ENCODE measurements at regions not wholly inside any gene's neighbourhood (a gene's known extent, or its start where the extent isn't known, plus 50 kb on each side); places are given as distances from the start of the nearest gene placed in this dataset.
A peak's percentile ranks its signal among the peaks of the same experiment; 100 is the strongest.

DNA sequence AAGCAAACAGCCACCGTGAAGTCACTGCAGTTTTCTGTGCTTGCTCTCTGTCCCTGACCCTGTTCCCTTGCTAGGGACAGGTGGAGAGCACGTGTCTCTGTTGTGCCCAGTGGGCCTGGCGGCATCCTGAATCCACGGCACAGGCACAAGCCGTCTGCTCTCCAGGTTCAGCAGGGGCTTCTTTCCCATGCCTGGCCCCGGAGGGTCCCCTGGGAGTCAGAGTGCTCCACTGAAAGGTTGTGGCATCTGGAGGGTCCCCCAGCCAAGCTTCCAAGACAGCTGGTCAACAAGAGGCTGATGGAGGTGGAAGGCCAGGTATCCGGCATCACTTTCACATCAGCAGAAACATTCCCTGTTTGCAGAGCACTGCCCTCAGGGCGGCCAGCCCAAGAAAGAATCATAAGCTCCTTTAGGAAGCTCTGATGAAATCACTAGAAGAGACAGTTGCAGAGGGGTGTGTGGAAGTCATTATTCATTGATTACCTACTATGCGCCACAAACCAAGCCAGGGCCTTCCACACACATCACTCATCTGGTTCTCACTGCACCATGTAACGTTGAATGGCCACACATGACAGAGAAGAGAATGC lies 346.4 kb upstream of the B3GAT1 start:
- intact Hi-C loops (cut with DNase I) = no loop called here
- peak in 1 of 10 donors; percentile 48 for DNase-seq

DNA sequence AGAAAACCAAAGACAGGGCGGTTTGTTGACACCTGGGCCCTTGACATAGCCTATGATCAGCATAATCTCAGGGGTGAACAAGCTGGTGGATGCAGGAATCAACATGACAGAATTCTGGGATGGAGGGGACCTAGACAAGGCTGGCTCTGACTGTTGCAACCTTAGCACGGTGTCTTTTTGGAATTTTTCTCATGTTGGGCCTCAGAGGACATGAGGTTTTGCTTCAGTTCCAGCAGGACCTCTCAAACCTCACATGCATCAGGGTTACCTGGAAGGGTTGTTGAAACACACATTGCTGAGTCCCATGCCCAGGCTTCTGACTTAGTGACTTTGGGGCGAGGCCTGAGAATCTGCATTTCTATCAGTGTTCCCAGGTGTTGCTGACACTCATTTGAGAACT lies 345.6 kb upstream of the B3GAT1 start:
- peak in 1 of 10 donors; percentile 5 for DNase-seq
- intact Hi-C loops (cut with DNase I) = no loop called here

DNA sequence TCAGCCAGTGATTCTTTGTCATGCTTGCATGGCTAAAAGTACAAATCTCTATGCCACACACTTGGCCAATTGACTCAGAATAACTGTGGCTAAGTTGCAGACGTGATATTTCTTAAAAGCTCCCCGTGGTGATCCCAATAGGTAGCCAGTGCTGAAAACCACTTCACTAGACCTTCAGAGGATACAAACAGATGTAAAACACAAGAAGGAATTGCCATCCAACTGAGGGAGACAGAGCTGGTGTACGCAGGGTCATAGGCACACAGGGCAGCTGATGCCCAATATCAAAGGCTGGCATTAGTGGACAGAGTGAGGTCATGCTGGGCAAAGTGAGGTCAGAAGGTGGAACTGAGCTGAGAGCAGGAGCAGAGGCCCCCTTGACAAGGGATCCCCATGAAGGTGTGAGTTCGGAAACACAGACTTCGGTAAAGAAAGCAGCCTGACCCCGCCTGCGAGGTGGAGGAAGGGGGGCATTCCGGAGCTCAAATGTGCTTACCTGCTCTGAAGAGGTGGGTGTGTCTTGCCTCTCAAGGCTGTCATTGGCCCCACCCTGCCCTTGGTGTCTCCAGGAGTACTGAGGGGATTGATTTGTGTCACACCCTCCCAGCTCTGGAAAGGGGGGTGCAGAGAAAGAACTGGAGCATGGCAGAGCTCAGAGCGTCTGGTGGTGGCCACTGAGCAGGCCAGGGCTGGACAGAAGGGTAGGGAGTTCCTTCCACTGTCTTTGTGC lies 344.9 kb upstream of the B3GAT1 start:
- intact Hi-C loops (cut with DNase I) = no loop called here

DNA sequence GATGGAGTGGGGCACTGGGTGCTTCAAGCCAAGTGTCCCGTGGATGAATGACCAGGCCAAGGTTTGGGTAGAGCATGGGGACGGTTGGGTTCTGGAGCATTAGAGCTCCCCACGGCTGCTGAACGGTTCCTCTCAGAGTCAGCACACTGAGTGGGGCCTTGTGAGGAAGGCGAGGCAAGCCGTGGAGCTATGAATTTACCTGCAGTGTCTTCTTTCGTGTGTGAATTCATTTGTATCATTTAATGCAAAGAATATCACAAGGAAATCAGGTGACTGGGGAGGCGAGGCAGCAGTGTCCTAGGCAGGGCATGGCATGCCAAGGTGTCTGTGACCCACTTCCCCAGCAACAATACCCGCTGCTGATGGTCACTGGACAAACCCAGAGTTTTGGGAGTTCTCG lies 343.5 kb upstream of the B3GAT1 start:
- intact Hi-C loops (cut with DNase I) = no loop called here
- DNase-seq = no peak

More for the DNA sequence above, 344.9 kb upstream of the B3GAT1 start:
- DNase-seq = no peak

DNA sequence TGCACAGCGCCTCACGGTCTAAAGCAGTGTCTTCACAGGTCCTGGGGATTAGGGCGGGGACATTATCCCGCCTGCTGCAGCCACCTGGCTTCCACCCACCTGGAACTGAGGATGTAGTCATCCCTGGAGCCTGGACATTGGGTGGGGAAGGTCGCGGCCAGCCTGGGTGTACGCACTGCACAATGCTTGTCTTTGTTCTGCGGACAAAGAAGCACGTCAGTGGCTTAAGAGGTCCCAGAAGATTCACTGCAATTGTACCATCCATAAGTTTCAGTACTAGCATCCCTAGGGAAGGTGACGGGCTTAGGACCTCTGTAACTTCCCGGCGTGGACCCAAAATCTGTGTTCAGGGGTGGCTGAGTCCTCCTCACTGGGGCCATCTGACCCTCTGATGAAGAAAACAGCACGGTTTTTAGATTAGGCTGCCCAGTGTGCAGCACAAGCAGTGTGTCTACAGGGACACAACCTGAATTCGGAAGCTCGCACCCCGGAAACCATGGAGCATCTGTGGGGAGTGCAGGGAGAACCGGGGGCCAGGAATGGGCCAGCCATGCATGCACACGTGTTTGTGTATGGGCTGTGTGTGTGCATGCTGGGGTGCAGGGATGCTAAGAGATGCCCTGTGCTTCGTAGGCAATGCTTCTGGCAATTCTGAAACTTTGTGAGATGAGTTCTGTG lies 342.6 kb upstream of the B3GAT1 start:
- intact Hi-C loops (cut with DNase I) = no loop called here
- no peak for DNase-seq

DNA sequence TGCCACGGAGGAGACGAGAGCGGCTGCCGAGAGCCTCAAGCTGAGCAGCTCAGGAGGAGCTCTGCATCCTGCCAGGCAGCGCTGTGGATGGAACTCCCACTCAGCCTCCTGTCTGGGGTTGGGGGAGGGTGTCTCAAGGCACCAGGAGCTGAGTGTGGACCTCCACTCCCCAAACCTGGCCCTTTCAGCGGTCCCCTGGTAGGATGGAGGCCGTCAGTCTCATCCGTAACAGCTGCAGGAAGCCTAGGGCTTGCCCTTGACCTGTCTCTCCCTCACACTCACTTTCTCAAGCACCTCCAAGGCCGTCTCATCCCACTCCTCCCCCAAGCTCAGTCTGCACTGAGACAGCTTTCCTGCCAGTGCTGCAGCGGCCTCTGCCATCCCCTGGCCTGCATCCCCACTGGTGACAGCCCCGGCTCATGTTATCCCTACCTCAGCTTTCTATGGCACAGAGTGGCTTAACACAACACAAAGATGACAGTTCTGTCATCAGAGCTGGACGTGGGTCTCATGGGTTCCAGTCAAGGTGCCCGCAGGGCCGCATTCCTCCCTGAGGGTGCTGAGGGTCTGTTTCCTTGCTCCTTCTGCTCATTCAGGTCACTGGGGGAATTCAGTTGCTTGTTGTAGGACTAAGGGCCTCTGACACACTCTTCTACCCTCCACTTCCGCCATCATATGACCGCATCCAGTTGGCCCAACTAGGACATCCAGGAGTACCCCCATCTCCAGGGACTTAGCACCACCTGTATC lies 341.9 kb upstream of the B3GAT1 start:
- DNase-seq = peak in 5 of 10 donors; percentile 33 to 90 (median 84)
- intact Hi-C loops (cut with DNase I) = no loop called here

DNA sequence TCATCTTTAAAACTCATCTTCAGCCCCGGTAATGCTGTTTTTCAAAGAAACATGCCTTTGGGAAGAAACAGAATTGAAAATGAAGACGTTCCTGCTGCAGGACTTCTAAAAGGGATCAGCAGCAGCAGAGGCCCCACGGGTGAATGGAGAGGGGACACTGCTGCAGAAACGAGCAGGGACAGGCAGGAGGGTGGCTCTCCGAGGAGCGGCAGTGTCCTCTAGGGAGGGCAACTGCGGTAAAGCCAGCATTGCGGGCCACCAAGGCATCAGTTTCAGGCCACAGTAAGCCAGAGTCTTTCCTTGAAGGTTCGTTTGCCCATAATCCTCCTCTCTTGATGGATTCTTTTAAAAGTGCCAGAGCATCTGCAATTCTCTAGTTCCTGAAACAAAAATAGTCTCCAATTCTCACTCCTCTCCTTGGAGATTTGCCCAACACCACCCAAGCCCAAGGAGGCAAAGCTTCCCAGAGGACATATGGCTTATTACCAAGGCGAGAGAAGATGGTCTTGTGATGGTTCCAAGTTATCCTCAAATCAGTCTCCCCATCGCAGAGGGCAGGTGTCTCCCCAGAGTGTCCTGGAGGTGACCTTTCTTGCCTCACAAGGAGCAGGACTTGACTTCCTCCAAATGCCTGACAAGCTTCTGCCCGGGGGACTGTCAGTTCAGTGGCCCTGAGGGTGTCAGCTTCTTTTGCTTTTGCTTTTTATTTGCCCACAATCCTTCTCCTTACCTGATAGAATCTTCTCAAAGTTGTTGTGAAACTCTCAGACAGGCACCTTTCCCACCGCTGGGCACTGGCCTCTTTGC lies 341.1 kb upstream of the B3GAT1 start:
- intact Hi-C loops (cut with DNase I) = no loop called here
- DNase-seq = peak in 1 of 10 donors; percentile 8

DNA sequence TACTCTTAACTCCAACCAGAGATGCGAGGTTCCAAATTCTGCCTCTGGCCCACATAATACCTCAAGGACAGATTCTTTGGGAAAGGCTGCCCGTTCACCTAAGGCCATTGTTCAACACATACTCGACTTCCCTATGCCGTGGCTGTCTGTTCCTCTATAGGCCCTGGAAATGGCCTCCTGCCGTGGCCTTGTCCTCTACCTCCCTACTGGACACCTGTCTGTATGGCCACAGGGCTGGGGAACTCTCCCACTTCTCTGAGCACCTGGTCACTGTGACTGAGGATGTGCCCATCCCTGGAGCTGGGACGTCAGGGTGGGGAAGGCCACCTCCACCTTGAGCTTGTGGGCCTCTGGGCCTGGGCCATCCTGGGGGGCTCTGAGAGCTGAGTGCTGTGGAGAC lies 340.5 kb upstream of the B3GAT1 start:
- no peak for DNase-seq
- intact Hi-C loops (cut with DNase I) = no loop called here

DNA sequence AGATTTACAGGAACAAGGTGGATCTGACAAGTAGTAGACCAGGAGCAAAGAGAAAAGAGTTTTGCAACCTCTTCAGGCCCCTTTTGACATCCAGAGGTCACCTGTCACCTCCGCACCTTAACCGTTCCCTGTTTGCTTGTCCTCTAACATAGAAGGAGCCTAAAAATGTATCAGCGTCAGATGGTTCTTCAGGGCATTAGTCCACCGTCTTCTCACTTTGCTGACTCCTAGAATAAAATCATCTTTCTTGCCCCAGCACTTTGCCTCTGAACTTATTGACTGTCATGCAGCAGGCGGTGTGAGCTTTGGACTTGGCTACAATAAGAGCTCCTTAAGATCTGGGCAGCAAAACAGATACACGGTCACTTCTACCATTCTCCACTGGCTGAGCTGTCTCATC lies 339.7 kb upstream of the B3GAT1 start:
- DNase-seq = no peak

DNA sequence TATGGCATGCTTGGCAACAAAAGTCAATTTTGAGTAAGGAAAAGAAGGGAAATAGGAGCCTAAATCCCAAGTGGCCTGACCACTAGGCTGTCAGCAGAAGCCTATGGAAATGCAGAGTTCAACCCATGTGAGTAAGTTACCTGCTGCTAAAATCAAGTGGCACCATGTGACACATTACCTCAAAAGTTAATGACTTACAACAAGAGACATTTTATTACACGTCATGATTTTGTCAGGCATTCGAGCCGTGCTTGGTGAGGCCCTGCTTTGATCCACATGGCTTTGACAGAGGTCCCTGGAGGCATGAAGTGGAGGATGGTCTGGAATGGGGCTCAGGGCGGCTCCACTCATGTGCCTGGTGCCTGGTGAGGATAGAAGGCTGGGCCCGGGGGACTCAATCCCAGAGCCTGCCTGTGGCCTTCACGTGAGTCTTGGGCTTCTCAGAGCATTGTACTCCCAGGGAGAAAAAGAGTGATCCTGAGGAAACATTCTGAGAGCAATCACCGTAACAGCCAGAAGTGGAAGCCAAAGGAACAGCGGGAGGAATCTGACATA lies 339.1 kb upstream of the B3GAT1 start:
- intact Hi-C loops (cut with DNase I) = no loop called here
- peak in 1 of 10 donors; percentile 14 for DNase-seq

More for the DNA sequence above, 339.7 kb upstream of the B3GAT1 start:
- intact Hi-C loops (cut with DNase I) = no loop called here

DNA sequence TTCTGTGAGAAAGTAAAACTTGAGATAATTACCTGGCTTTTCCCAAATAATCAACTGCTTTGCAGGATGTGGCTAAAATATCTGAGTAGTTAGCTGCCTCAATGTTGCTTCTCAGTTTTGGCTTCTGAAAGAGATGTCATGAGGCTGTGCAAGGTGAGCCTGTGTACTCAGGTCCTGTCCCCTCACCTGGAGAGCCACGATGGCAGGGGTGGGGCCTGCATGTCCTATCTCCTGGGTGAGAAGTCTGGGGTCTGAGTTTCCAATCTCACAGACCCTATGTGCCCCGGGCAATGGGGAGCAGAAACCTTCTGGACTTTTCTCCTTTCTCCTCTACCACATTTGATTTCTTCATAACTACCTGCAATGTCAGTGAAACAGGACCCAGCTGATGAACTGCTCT lies 338.6 kb upstream of the B3GAT1 start:
- DNase-seq = peak in 1 of 10 donors; percentile 32
- intact Hi-C loops (cut with DNase I) = no loop called here

DNA sequence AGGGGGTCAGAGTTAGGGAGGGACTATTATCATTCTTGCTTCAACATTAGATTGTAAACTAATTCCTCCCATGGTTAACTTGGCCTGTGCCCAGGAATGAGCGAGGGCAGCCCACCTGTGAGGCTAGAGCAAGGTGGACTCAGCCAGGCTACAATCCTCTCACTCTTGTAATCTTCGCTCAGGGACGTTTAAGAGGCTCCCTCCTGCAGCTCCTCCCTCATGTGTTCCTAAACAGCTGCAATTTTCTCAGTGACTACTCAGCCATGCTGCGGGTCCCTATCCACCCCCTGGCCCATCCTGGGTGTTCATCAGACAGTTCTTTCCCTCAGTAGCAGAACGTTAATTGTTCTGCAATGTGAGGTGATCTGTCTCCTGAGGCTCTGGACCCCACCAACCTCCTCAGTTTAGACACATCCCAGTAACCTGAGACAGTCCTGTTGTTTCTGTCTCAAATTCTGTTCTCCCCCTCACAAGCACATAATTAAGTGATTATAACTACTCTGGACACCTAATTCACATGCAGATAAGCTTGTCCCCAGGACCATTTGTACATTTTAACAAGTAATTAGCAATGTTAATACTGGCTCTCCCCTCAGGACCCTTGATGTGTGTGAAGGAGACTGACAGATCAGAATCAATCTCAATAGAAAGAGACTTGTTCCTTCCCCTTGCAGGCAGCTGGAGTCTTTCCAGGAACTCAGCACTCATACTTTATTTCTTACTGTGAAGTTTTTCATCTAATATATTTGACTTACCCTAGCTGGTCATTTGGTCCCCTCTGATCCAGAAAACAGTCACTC lies 337.2 kb upstream of the B3GAT1 start:
- intact Hi-C loops (cut with DNase I) = no loop called here
- DNase-seq = peak in 1 of 10 donors; percentile 7

DNA sequence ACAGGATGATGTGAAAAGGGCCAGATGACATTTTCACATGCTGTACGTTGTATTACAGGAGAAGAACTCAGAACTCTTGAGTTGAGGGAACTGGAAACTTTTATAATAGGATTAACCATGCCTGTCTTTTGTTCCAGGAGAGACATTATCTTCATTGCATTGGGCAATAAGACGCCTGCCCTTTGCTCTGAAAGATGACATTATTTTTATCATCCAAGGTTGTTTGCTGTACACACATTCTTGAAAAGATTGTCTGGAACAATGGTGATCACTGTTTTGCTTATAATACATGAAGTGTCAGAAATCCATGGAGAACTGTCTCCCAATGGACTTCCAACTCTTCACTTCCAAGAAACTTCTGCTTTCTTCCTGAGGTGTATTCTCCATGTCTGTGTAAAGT lies 334.6 kb upstream of the B3GAT1 start:
- no peak for DNase-seq
- intact Hi-C loops (cut with DNase I) = no loop called here

DNA sequence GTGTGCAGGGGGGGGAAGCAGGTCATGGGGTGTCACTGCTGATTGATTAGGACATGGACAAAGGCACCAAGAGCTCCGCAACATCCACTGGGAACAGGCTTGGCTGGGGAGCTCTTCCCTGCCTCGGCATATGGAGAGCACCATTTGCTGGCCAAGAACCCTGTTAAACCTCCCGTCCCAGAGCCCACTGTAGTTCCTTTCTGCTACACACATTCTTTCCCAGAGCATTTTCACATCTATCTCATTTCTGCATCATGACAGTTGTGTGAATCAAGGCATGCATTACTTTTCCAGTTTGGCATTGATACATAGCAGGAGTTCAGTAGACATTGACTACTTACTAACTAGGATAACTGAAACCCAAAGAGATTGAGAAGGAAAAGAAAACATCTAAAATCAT lies 333.4 kb upstream of the B3GAT1 start:
- no peak for DNase-seq
- intact Hi-C loops (cut with DNase I) = no loop called here

DNA sequence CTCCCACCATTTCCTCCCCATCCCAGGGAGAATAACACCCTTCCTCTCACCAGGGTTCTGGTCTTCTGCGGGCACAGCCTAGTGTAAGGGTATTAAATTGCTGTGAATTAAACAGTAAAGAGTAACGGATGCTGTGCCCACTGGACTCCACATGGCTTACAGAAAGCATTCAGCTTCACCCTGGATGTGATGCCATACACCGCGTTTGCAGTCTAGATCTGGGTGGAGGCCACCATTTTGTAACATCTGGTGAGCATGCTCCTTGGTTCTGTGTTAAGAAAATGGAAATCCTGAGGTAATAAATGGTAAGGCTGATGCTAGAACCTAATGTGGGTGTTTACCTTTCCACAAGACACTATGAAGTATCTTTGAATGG lies 331.8 kb upstream of the B3GAT1 start:
- intact Hi-C loops (cut with DNase I) = no loop called here
- no peak for DNase-seq

DNA sequence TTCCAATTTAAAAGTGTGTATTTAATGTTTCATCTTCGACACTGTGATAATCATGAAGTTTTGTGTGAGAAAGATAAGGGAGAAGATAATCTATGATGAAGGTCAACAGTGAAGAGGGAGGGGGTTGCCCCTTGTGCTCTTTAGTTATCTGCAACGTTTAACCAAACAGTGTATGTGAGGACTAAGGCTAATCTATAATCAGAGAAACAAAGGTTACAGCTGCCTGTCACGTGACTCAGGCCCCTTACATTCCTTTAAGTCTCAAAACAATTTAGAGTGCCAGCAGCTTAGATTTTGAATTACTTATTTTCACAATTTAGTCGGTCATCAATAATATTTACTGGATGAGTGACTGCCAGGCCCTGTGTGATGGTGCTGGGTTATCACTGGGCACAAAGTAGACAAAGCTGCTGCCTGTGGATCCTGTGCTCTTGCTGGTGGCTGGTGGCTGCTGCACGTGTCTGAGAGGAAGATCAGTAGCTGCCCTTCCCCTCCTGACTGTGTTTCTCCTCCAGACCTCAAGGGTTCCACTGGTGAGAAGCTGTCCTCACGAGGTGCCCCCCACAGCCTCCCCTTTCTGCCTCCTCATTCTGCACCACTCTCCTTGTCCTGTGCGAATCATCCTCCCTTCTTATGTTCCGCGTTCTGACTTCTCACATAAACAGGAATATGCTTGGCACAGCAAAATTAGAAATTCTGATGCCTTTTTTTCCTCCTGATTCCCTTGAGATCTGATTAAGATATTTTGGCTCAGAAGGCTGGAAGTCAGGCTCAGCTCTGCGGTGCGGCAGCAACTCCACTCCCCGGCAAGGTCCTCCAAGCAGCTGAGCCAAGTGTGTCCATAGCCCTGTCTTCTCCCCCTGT lies 331.1 kb upstream of the B3GAT1 start:
- peak in 1 of 10 donors; percentile 75 for DNase-seq
- intact Hi-C loops (cut with DNase I) = no loop called here

DNA sequence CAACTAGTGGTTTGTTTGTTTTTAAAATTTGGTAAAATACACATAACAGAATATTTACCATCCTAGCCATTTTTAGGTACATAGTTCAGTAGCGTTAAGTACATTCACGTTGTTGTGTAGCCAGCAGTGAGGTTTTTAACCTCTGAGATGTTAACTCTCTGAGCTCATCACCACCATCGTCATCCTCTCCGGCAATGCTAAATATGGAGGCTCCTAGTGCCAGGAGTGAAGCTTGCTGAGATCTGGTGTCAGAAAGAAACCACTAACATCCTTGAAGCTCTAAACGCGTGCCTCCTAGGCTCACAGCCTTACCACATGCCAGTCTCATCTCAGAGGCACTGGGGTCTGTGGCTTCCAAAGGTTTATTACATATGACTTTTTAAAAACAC lies 330.2 kb upstream of the B3GAT1 start:
- no peak for DNase-seq
- intact Hi-C loops (cut with DNase I) = no loop called here
